ENCODE measurements at regions not wholly inside any gene's neighbourhood (a gene's known extent, or its start where the extent isn't known, plus 50 kb on each side); places are given as distances from the start of the nearest gene placed in this dataset.

- TF ChIP-seq, protein P1, sequence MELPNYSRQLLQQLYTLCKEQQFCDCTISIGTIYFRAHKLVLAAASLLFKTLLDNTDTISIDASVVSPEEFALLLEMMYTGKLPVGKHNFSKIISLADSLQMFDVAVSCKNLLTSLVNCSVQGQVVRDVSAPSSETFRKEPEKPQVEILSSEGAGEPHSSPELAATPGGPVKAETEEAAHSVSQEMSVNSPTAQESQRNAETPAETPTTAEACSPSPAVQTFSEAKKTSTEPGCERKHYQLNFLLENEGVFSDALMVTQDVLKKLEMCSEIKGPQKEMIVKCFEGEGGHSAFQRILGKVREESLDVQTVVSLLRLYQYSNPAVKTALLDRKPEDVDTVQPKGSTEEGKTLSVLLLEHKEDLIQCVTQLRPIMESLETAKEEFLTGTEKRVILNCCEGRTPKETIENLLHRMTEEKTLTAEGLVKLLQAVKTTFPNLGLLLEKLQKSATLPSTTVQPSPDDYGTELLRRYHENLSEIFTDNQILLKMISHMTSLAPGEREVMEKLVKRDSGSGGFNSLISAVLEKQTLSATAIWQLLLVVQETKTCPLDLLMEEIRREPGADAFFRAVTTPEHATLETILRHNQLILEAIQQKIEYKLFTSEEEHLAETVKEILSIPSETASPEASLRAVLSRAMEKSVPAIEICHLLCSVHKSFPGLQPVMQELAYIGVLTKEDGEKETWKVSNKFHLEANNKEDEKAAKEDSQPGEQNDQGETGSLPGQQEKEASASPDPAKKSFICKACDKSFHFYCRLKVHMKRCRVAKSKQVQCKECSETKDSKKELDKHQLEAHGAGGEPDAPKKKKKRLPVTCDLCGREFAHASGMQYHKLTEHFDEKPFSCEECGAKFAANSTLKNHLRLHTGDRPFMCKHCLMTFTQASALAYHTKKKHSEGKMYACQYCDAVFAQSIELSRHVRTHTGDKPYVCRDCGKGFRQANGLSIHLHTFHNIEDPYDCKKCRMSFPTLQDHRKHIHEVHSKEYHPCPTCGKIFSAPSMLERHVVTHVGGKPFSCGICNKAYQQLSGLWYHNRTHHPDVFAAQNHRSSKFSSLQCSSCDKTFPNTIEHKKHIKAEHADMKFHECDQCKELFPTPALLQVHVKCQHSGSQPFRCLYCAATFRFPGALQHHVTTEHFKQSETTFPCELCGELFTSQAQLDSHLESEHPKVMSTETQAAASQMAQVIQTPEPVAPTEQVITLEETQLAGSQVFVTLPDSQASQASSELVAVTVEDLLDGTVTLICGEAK (IDR thresholded peaks at IDR 0.05; ENCODE audit: borderline replicate concordance), result no peak
- TF ChIP-seq MEF2B (IDR thresholded peaks at IDR 0.05; ENCODE audit: partially characterized antibody, poor library complexity, severe bottlenecking) (no peak), NR2F1 (conservative IDR thresholded peaks at IDR 0.05) (no peak), ZNF622 (IDR thresholded peaks at IDR 0.05) (no peak), ZNF274 (IDR thresholded peaks at IDR 0.05; ENCODE audit: insufficient read depth, insufficient read length) (no peak), CHD1 (IDR thresholded peaks at IDR 0.05; ENCODE audit: low read depth, low read length) (no peak), FOXK2 (IDR thresholded peaks at IDR 0.05) (no peak), RUNX3 (IDR thresholded peaks at IDR 0.05; ENCODE audit: low read length) (no peak)
- TF ChIP-seq, protein P2, sequence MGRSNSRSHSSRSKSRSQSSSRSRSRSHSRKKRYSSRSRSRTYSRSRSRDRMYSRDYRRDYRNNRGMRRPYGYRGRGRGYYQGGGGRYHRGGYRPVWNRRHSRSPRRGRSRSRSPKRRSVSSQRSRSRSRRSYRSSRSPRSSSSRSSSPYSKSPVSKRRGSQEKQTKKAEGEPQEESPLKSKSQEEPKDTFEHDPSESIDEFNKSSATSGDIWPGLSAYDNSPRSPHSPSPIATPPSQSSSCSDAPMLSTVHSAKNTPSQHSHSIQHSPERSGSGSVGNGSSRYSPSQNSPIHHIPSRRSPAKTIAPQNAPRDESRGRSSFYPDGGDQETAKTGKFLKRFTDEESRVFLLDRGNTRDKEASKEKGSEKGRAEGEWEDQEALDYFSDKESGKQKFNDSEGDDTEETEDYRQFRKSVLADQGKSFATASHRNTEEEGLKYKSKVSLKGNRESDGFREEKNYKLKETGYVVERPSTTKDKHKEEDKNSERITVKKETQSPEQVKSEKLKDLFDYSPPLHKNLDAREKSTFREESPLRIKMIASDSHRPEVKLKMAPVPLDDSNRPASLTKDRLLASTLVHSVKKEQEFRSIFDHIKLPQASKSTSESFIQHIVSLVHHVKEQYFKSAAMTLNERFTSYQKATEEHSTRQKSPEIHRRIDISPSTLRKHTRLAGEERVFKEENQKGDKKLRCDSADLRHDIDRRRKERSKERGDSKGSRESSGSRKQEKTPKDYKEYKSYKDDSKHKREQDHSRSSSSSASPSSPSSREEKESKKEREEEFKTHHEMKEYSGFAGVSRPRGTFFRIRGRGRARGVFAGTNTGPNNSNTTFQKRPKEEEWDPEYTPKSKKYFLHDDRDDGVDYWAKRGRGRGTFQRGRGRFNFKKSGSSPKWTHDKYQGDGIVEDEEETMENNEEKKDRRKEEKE (IDR thresholded peaks at IDR 0.05), result no peak
Observed at GRCh38 chr2:2569836-2570235, 238.8 kb upstream of the MYT1L start (continued).

Data from GM12878 (cell line).